Hepatocyte (in vitro differentiated cells): ENCODE measurements at regions not wholly inside any gene's neighbourhood (a gene's known extent, or its start where the extent isn't known, plus 50 kb on each side); places are given as distances from the start of the nearest gene placed in this dataset.
A peak's percentile ranks its signal among the peaks of the same experiment; 100 is the strongest.

Source experiments
- DNase-seq: peaks from one replicate; pipeline ENCODE4 v3.0.0-alpha.2; 2016; ENCODE audit warnings: low spot score
- H2AFZ ChIP-seq: fragments of 200-600 bp; sonication (generic); 2 replicates; pipeline ENCODE4 v1.6.0; 2016; ENCODE audit warnings: antibody characterized with exemption, mild to moderate bottlenecking
- H3K27ac ChIP-seq: fragments of 200-600 bp; sonication (generic); 2 replicates; pipeline ENCODE4 v1.5.1; 2016; ENCODE audit warnings: mild to moderate bottlenecking
- H3K27me3 ChIP-seq: fragments of 200-600 bp; sonication (generic); 2 replicates; pipeline ENCODE4 v1.6.1; 2016
- H3K36me3 ChIP-seq: fragments of 200-600 bp; sonication (generic); replicated peaks from 2 replicates; pipeline ENCODE4 v1.5.1; 2016; ENCODE audit warnings: low read depth; ENCODE audit not compliant: insufficient read depth
- H3K4me1 ChIP-seq: fragments of 200-600 bp; sonication (generic); 2 replicates; pipeline ENCODE4 v1.5.1; 2016; ENCODE audit warnings: mild to moderate bottlenecking, moderate library complexity; ENCODE audit not compliant: insufficient read depth
- H3K4me2 ChIP-seq: fragments of 200-600 bp; sonication (generic); 2 replicates; pipeline ENCODE4 v1.6.0; 2016
- H3K4me3 ChIP-seq: fragments of 200-600 bp; sonication (generic); 2 replicates; pipeline ENCODE4 v1.5.1; 2016; ENCODE audit warnings: mild to moderate bottlenecking
- H3K79me2 ChIP-seq: fragments of 200-600 bp; sonication (generic); 2 replicates; pipeline ENCODE4 v1.6.0; 2017; ENCODE audit warnings: mild to moderate bottlenecking
- H3K9me2 ChIP-seq: fragments of 200-600 bp; sonication (generic); replicated peaks from 2 replicates; pipeline ENCODE4 v1.6.0; 2017; ENCODE audit warnings: mild to moderate bottlenecking; ENCODE audit not compliant: insufficient read depth
- H3K9me3 ChIP-seq: fragments of 200-600 bp; sonication (generic); 2 replicates; pipeline ENCODE4 v1.5.1; 2016; ENCODE audit warnings: low read depth, mild to moderate bottlenecking
- H4K20me1 ChIP-seq: fragments of 200-600 bp; sonication (generic); 2 replicates; pipeline ENCODE4 v1.6.0; 2016; ENCODE audit warnings: mild to moderate bottlenecking; ENCODE audit not compliant: insufficient read depth, poor library complexity, severe bottlenecking
- CTCF ChIP-seq: fragments of 200-600 bp; sonication (generic); IDR thresholded peaks from 2 replicates; pipeline ENCODE4 v1.5.1; 2016; ENCODE audit warnings: antibody characterized with exemption, mild to moderate bottlenecking; ENCODE audit not compliant: poor library complexity
- EZH2 ChIP-seq: fragments of 200-600 bp; sonication (generic); IDR thresholded peaks from 2 replicates; pipeline ENCODE4 v1.6.1; 2016; ENCODE audit warnings: antibody characterized with exemption, mild to moderate bottlenecking, borderline replicate concordance
- EZH2phosphoT487 ChIP-seq: fragments of 200-600 bp; sonication (generic); IDR thresholded peaks from one replicate; pipeline ENCODE4 v1.6.1; 2018; ENCODE audit warnings: antibody characterized with exemption, mild to moderate bottlenecking, low read depth, moderate library complexity; ENCODE audit not compliant: unreplicated experiment, severe bottlenecking
- WGBS: methylation state at CpG from one replicate; pipeline ENCODE4 v1.1.6; 2016; ENCODE audit warnings: low lambda C conversion rate; ENCODE audit errors: missing lambda C conversion rate; 5-methylcytosine and 5-hydroxymethylcytosine counted together

GRCh38 chr15:46441294-46442062, 806.6 kb downstream of the SQOR start:
- WGBS, result 63% methylated on average over 4 of the region's 4 CpGs
- TF ChIP-seq EZH2phosphoT487, result no peak
- TF ChIP-seq EZH2, result no peak
- no peak for TF ChIP-seq CTCF
- Histone ChIP-seq H4K20me1 (no peaks in the 10 kb centered on the region), H3K4me3 (no peak overlapping the region), H2AFZ (no peak overlapping the region), H3K27ac (no peak overlapping the region), H3K27me3 (no peaks in the 10 kb centered on the region), H3K4me1 (peaks cover 3% of the 10 kb centered on the region), H3K9me3 (no peaks in the 10 kb centered on the region), H3K79me2 (no peaks in the 10 kb centered on the region), H3K9me2 (no peaks in the 10 kb centered on the region), H3K36me3 (no peaks in the 10 kb centered on the region), H3K4me2 (no peak overlapping the region)
- DNase-seq, result peak; percentile 23

- Histone ChIP-seq H3K9me3 (no peaks in the 10 kb centered on the region), H4K20me1 (no peaks in the 10 kb centered on the region), H3K79me2 (no peaks in the 10 kb centered on the region), H3K4me2 (no peak overlapping the region), H3K27ac (no peak overlapping the region), H3K36me3 (no peaks in the 10 kb centered on the region), H3K27me3 (no peaks in the 10 kb centered on the region), H2AFZ (no peak overlapping the region), H3K9me2 (no peaks in the 10 kb centered on the region), H3K4me1 (peaks cover 3% of the 10 kb centered on the region), H3K4me3 (no peak overlapping the region)
- peak; percentile 16 for DNase-seq
- 54% methylated on average over 5 of the region's 5 CpGs for WGBS
- no peak for TF ChIP-seq CTCF
These were observed 807.4 kb downstream of the SQOR start for GRCh38 chr15:46442184-46442583.

- no peak overlapping the region for H3K27ac ChIP-seq
These were observed 808.2 kb downstream of the SQOR start for GRCh38 chr15:46442901-46443590.

More at GRCh38 chr15:46442901-46443590, 808.2 kb downstream of the SQOR start:
- Histone ChIP-seq H3K4me3 (no peak overlapping the region), H3K36me3 (no peaks in the 10 kb centered on the region), H3K4me2 (no peak overlapping the region), H3K27me3 (no peaks in the 10 kb centered on the region), H3K9me3 (no peaks in the 10 kb centered on the region), H4K20me1 (no peaks in the 10 kb centered on the region), H3K4me1 (peaks cover 3% of the 10 kb centered on the region), H3K9me2 (no peaks in the 10 kb centered on the region), H2AFZ (no peak overlapping the region), H3K79me2 (no peaks in the 10 kb centered on the region)
- no peak for DNase-seq
- TF ChIP-seq EZH2phosphoT487 (no peak), EZH2 (no peak), CTCF (no peak)
- WGBS, result 100% methylated on average over 1 of the region's 1 CpG
